Endodermal cell (in vitro differentiated cells): ENCODE measurements at regions not wholly inside any gene's neighbourhood (a gene's known extent, or its start where the extent isn't known, plus 50 kb on each side); places are given as distances from the start of the nearest gene placed in this dataset.

Experiments
- DNase-seq: peaks from one replicate; pipeline ENCODE4 v3.0.0-alpha.2; 2017
- H3K27ac ChIP-seq: 2 replicates; pipeline ENCODE4 v1.5.1; 2013; ENCODE audit warnings: mild to moderate bottlenecking, low read depth, low read length, moderate library complexity
- H3K27me3 ChIP-seq: 2 replicates; pipeline ENCODE4 v1.6.1; 2013; ENCODE audit warnings: mild to moderate bottlenecking, low read length, moderate library complexity; ENCODE audit not compliant: insufficient read depth, control insufficient read depth, poor library complexity, severe bottlenecking
- H3K36me3 ChIP-seq: 2 replicates; pipeline ENCODE4 v1.7.0; 2013; ENCODE audit warnings: mild to moderate bottlenecking, low read length, moderate library complexity; ENCODE audit not compliant: control insufficient read depth, insufficient read depth
- H3K4me1 ChIP-seq: one replicate; pipeline ENCODE4 v1.7.0; 2013; ENCODE audit warnings: low read length; ENCODE audit not compliant: control insufficient read depth, insufficient read depth
- H3K4me3 ChIP-seq: 2 replicates; pipeline ENCODE4 v1.5.1; 2013; ENCODE audit warnings: mild to moderate bottlenecking, low read length, moderate library complexity
- H3K9ac ChIP-seq: 2 replicates; pipeline ENCODE4 v1.6.1; 2013; ENCODE audit warnings: mild to moderate bottlenecking, low read length, moderate library complexity; ENCODE audit not compliant: poor library complexity, severe bottlenecking; ENCODE audit errors: extremely low read depth
- H3K9me3 ChIP-seq: 2 replicates; pipeline ENCODE4 v1.6.1; 2013; ENCODE audit warnings: mild to moderate bottlenecking, low read length, moderate library complexity; ENCODE audit not compliant: control insufficient read depth
- H3K27ac Mint-ChIP-seq: 2 replicates; pipeline ENCODE4 v1.8.0; 2020; ENCODE audit warnings: mixed read lengths
- H3K27me3 Mint-ChIP-seq: 2 replicates; pipeline ENCODE4 v1.8.0; 2021; ENCODE audit warnings: mild to moderate bottlenecking, mixed read lengths; ENCODE audit not compliant: insufficient read depth
- H3K36me3 Mint-ChIP-seq: 2 replicates; pipeline ENCODE4 v1.8.0; 2020; ENCODE audit warnings: low read depth, mixed read lengths
- H3K4me1 Mint-ChIP-seq: 2 replicates; pipeline ENCODE4 v1.8.0; 2020; ENCODE audit warnings: mixed read lengths
- H3K4me3 Mint-ChIP-seq: 2 replicates; pipeline ENCODE4 v1.8.0; 2020; ENCODE audit warnings: mild to moderate bottlenecking, moderate library complexity, mixed read lengths
- H3K9me3 Mint-ChIP-seq: 2 replicates; pipeline ENCODE4 v1.8.0; 2020; ENCODE audit warnings: mild to moderate bottlenecking, mixed read lengths
- CTCF ChIP-seq: fragments of 200-600 bp; sonication (generic); conservative IDR thresholded peaks from 2 replicates; pipeline ENCODE4 v1.5.0; 2021; ENCODE audit warnings: antibody characterized with exemption, mild to moderate bottlenecking
- WGBS, 2 experiments: methylation state at CpG; one replicate each; pipeline versions ENCODE4 v1.1.5 to v1.1.7; 2013; ENCODE audit warnings: missing lambda C conversion rate in 2 of 2, mixed read lengths in 1 of 2; ENCODE audit not compliant: insufficient coverage in 1 of 2, insufficient read length in 1 of 2; 5-methylcytosine and 5-hydroxymethylcytosine counted together

DNA sequence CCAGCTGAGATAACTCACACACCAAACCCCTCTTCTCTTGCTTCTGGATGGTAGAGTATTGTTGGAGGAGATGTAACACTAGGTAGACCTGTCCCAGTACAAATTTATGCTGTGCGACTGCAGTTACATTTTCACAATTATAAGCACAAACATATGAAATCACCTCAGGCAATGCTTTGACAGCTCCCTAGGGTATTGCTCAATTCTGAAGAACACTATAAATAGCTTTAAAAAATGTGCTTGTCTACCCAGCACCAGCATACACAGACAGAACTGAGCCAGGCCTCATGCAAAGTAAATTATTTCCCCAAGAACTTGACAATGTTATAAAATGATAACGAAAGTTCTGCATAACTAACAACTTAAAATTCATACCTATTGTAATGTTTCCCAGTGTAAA is 1999.1 kb upstream of the ADGRL3 start:
- Mint-ChIP-seq H3K4me1 (no peaks in the 10 kb centered on the region), H3K36me3 (no peaks in the 10 kb centered on the region), H3K4me3 (no peak overlapping the region), H3K27me3 (no peaks in the 10 kb centered on the region), H3K27ac (no peak overlapping the region), H3K9me3 (peaks cover 4% of the 10 kb centered on the region)
- no peak overlapping the region for H3K9ac ChIP-seq
- DNase-seq, result no peak
- WGBS, 2 experiments, result 89 to 96% methylated on average over 1 to 2 of the region's 2 CpGs
- no peak overlapping the region for H3K4me3 ChIP-seq
- H3K9me3 ChIP-seq, result no peaks in the 10 kb centered on the region
- H3K27ac ChIP-seq, result no peak overlapping the region
- no peaks in the 10 kb centered on the region for H3K27me3 ChIP-seq
- H3K36me3 ChIP-seq, result no peaks in the 10 kb centered on the region
- no peak for TF ChIP-seq CTCF
- H3K4me1 ChIP-seq, result no peaks in the 10 kb centered on the region

GRCh38 chr4:59217910-59218631 is 1982.1 kb upstream of the ADGRL3 start:
- WGBS, 2 experiments, result 92 to 100% methylated on average over 3 to 5 of the region's 5 CpGs
- Histone ChIP-seq H3K9ac (no peak overlapping the region), H3K36me3 (no peaks in the 10 kb centered on the region), H3K4me1 (no peaks in the 10 kb centered on the region), H3K27ac (no peak overlapping the region), H3K4me3 (no peak overlapping the region), H3K27me3 (no peaks in the 10 kb centered on the region), H3K9me3 (no peaks in the 10 kb centered on the region)
- no peaks in the 10 kb centered on the region for H3K4me1 Mint-ChIP-seq
- no peak overlapping the region for H3K27ac Mint-ChIP-seq
- no peak for TF ChIP-seq CTCF
- DNase-seq, result no peak
- H3K9me3 Mint-ChIP-seq, result no peaks in the 10 kb centered on the region
- H3K27me3 Mint-ChIP-seq, result no peaks in the 10 kb centered on the region
- no peak overlapping the region for H3K4me3 Mint-ChIP-seq
- no peaks in the 10 kb centered on the region for H3K36me3 Mint-ChIP-seq

DNA sequence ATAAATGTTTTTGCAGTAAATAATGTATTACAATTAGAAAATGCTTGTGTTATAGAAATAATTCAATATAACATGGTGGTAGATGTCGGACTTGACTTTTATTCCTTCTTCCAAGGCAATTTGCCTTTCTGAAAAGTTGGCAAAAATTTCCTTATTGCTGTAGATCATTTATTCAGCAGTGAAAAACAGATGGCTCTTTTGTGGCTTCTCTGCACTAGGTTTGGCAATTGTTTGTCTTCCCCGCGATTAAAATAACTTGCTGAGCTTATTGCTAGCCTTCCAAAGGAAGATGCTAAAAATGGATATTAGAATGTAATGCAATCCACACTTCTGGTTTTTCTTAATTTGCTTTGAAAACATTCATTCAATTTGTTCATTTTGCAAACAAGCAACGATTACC is 1977.9 kb upstream of the ADGRL3 start:
- no peaks in the 10 kb centered on the region for H3K27me3 Mint-ChIP-seq
- no peaks in the 10 kb centered on the region for H3K9me3 ChIP-seq
- DNase-seq, result no peak
- H3K4me3 ChIP-seq, result no peak overlapping the region
- no peak overlapping the region for H3K27ac ChIP-seq
- WGBS, 2 experiments, result 95 to 98% methylated on average over 4 of the region's 4 CpGs
- H3K36me3 ChIP-seq, result no peaks in the 10 kb centered on the region
- no peak overlapping the region for H3K9ac ChIP-seq
- H3K9me3 Mint-ChIP-seq, result no peaks in the 10 kb centered on the region
- H3K4me3 Mint-ChIP-seq, result no peak overlapping the region
- no peaks in the 10 kb centered on the region for H3K27me3 ChIP-seq
- no peaks in the 10 kb centered on the region for H3K36me3 Mint-ChIP-seq
- H3K4me1 ChIP-seq, result no peaks in the 10 kb centered on the region
- H3K27ac Mint-ChIP-seq, result no peak overlapping the region
- TF ChIP-seq CTCF, result no peak
- H3K4me1 Mint-ChIP-seq, result no peaks in the 10 kb centered on the region
